ENCODE measurements at regions not wholly inside any gene's neighbourhood (a gene's known extent, or its start where the extent isn't known, plus 50 kb on each side); places are given as distances from the start of the nearest gene placed in this dataset.

DNA sequence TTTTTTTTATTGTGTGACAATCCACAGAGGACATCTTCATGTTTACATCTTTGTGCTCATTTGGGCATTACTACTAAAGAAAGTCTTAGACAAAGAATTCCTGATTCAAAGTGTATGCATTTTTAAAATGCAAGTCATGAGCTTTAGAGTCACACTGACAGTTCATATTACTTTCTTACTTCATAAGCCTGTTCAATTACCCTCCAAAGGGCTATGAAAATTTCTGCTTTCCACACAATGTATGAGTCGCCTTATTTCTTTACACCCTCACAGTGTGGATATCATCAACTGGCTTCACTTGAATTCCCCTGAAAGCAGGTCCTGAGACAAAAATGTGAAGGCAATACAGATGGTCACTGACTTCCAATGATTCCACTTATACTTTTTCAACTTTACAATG is 280.4 kb upstream of the PTGER4 start:
- TF ChIP-seq, protein P1, sequence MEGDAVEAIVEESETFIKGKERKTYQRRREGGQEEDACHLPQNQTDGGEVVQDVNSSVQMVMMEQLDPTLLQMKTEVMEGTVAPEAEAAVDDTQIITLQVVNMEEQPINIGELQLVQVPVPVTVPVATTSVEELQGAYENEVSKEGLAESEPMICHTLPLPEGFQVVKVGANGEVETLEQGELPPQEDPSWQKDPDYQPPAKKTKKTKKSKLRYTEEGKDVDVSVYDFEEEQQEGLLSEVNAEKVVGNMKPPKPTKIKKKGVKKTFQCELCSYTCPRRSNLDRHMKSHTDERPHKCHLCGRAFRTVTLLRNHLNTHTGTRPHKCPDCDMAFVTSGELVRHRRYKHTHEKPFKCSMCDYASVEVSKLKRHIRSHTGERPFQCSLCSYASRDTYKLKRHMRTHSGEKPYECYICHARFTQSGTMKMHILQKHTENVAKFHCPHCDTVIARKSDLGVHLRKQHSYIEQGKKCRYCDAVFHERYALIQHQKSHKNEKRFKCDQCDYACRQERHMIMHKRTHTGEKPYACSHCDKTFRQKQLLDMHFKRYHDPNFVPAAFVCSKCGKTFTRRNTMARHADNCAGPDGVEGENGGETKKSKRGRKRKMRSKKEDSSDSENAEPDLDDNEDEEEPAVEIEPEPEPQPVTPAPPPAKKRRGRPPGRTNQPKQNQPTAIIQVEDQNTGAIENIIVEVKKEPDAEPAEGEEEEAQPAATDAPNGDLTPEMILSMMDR (IDR thresholded peaks at IDR 0.05; ENCODE audit: borderline replicate concordance, extremely low read depth, insufficient read depth) = no peak
- no peak overlapping the region for H3K27ac ChIP-seq (ENCODE audit: low read depth in 2 of 2, low read length in 2 of 2)
- FAIRE-seq (no peak), DNase-seq (no peak)
- H3K36me3 ChIP-seq (ENCODE audit: control insufficient read depth in 2 of 3, insufficient read depth in 3 of 3, low read length in 3 of 3) = no peaks in the 10 kb centered on the region
- H3K9ac ChIP-seq (ENCODE audit: low read length in 3 of 3) = no peak overlapping the region
- H3K4me1 ChIP-seq (ENCODE audit: control insufficient read depth in 2 of 3, insufficient read depth in 2 of 3, low read depth in 1 of 3, low read length in 3 of 3) = no peaks in the 10 kb centered on the region
- no peaks in the 10 kb centered on the region for H3K9me3 ChIP-seq (ENCODE audit: control insufficient read depth in 2 of 3, insufficient read depth in 1 of 3, low read length in 3 of 3)
- H3K27me3 ChIP-seq (ENCODE audit: control insufficient read depth, insufficient read depth, low read length) = no peaks in the 10 kb centered on the region
- no peak overlapping the region for H3K4me3 ChIP-seq (ENCODE audit: low read length in 3 of 3)
- intact Hi-C loops (cut with DNase I) = no loop called here

DNA sequence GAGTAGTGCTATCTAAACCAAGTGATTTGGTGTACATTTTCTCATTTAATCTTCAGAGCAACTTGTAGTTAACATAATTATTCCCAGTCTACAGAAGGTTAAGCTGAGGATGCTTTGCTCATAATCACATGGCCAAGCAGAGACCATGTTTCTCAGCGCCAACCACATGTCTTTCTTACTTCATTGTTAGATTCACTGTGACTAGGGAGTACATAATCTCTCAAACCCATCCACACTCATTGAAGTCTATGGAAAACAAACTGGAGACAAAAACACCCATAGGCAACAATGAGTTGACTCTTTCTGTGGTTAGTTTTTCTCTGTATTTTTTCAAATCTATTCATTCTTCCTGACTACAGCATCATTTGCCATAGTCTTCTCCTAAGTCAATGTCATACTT is 281.7 kb upstream of the PTGER4 start:
- TF ChIP-seq, protein P1 (IDR thresholded peaks at IDR 0.05; ENCODE audit: borderline replicate concordance, extremely low read depth, insufficient read depth) = no peak
- no peak for DNase-seq
- no peak overlapping the region for H3K4me3 ChIP-seq (ENCODE audit: low read length in 3 of 3)
- H3K36me3 ChIP-seq (ENCODE audit: control insufficient read depth in 2 of 3, insufficient read depth in 3 of 3, low read length in 3 of 3) = no peaks in the 10 kb centered on the region
- H3K9ac ChIP-seq (ENCODE audit: low read length in 3 of 3) = no peak overlapping the region
- H3K27me3 ChIP-seq (ENCODE audit: control insufficient read depth, insufficient read depth, low read length) = no peaks in the 10 kb centered on the region
- FAIRE-seq = no peak
- intact Hi-C loops (cut with DNase I) = no loop called here
- no peak overlapping the region for H3K27ac ChIP-seq (ENCODE audit: low read depth in 2 of 2, low read length in 2 of 2)
- no peaks in the 10 kb centered on the region for H3K9me3 ChIP-seq (ENCODE audit: control insufficient read depth in 2 of 3, insufficient read depth in 1 of 3, low read length in 3 of 3)
- no peaks in the 10 kb centered on the region for H3K4me1 ChIP-seq (ENCODE audit: control insufficient read depth in 2 of 3, insufficient read depth in 2 of 3, low read depth in 1 of 3, low read length in 3 of 3)

GRCh38 chr5:40397091-40397490 is 282.6 kb upstream of the PTGER4 start:
- Histone ChIP-seq H3K27me3 (ENCODE audit: control insufficient read depth, insufficient read depth, low read length) (no peaks in the 10 kb centered on the region), H3K36me3 (ENCODE audit: control insufficient read depth in 2 of 3, insufficient read depth in 3 of 3, low read length in 3 of 3) (no peaks in the 10 kb centered on the region), H3K27ac (ENCODE audit: low read depth in 2 of 2, low read length in 2 of 2) (no peak overlapping the region), H3K4me1 (ENCODE audit: control insufficient read depth in 2 of 3, insufficient read depth in 2 of 3, low read depth in 1 of 3, low read length in 3 of 3) (no peaks in the 10 kb centered on the region), H3K4me3 (ENCODE audit: low read length in 3 of 3) (no peak overlapping the region), H3K9me3 (ENCODE audit: control insufficient read depth in 2 of 3, insufficient read depth in 1 of 3, low read length in 3 of 3) (no peaks in the 10 kb centered on the region), H3K9ac (ENCODE audit: low read length in 3 of 3) (no peak overlapping the region)
- FAIRE-seq (no peak), DNase-seq (no peak)
- intact Hi-C loops (cut with DNase I) = no loop called here
- TF ChIP-seq, protein P1 (IDR thresholded peaks at IDR 0.05; ENCODE audit: borderline replicate concordance, extremely low read depth, insufficient read depth) = no peak

DNA sequence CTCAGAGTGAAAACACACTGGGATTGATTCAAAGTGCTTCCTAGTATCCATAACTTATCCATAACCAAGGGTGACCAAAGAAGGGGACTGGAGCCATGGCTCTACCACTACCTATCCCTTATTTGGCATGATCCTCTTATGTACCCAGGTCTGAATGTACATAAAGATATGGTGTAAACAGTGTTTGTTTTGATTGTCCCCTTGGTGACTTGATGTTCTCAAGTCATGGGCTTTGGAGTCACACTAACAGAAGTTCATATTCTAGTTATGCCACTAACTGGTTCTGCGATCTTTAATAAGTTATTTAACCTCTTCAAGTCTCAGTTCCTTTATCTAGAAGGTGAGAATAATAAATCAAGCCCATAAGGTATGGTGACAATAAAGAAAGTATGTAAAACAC is 283.4 kb upstream of the PTGER4 start:
- FAIRE-seq = no peak
- no peak for DNase-seq
- H3K27me3 ChIP-seq (ENCODE audit: control insufficient read depth, insufficient read depth, low read length) = no peaks in the 10 kb centered on the region
- no peak overlapping the region for H3K27ac ChIP-seq (ENCODE audit: low read depth in 2 of 2, low read length in 2 of 2)
- intact Hi-C loops (cut with DNase I) = no loop called here
- no peak overlapping the region for H3K9ac ChIP-seq (ENCODE audit: low read length in 3 of 3)
- H3K4me3 ChIP-seq (ENCODE audit: low read length in 3 of 3) = no peak overlapping the region
- H3K9me3 ChIP-seq (ENCODE audit: control insufficient read depth in 2 of 3, insufficient read depth in 1 of 3, low read length in 3 of 3) = no peaks in the 10 kb centered on the region
- TF ChIP-seq, protein P1 (IDR thresholded peaks at IDR 0.05; ENCODE audit: borderline replicate concordance, extremely low read depth, insufficient read depth) = no peak
- H3K4me1 ChIP-seq (ENCODE audit: control insufficient read depth in 2 of 3, insufficient read depth in 2 of 3, low read depth in 1 of 3, low read length in 3 of 3) = no peaks in the 10 kb centered on the region
- H3K36me3 ChIP-seq (ENCODE audit: control insufficient read depth in 2 of 3, insufficient read depth in 3 of 3, low read length in 3 of 3) = no peaks in the 10 kb centered on the region
